HT-29 (cell line): ENCODE measurements at regions not wholly inside any gene's neighbourhood (a gene's known extent, or its start where the extent isn't known, plus 50 kb on each side); places are given as distances from the start of the nearest gene placed in this dataset.
A peak's percentile ranks its signal among the peaks of the same experiment; 100 is the strongest.
"Not testable (repeated sequence)": the region's sequence is repeated elsewhere in the genome, so short reads cannot be mapped to it uniquely, and the experiment has no call there.

Experiments
- DNase-seq: peaks from one replicate; pipeline ENCODE4 v3.0.0-alpha.2; 2015; ENCODE audit warnings: low spot score

GRCh38 chr7:23938215-23938614 lies 228.2 kb downstream of the STK31 start:
- DNase-seq, result no peak

GRCh38 chr7:23938937-23939552 lies 229.0 kb downstream of the STK31 start:
- peak; percentile 68 for DNase-seq

- not testable (repeated sequence) for DNase-seq
Observed at GRCh38 chr7:23939747-23940146, 229.7 kb downstream of the STK31 start.

GRCh38 chr7:23941551-23941950 lies 231.5 kb downstream of the STK31 start:
- no peak for DNase-seq

DNA sequence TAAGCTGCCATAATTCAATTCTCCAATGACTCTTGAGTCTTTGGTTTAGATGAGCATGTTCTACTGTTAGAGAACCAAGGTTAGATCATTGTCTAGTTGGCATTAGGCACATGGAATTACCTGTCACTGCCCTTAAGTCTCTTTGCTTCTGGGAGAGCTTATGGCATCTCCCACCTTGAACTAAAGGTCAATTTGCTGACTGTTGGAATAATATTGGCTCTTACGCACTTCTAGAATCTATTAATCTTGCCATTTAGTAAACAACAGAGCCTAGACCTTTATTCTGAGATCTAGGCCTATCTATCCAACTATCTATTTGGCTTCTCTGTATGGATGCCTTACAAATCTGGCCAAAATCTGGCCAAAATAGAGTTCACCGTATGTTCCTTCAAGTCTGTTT lies 232.0 kb downstream of the STK31 start:
- no peak for DNase-seq

GRCh38 chr7:23944131-23944530 lies 234.1 kb downstream of the STK31 start:
- DNase-seq, result no peak

DNA sequence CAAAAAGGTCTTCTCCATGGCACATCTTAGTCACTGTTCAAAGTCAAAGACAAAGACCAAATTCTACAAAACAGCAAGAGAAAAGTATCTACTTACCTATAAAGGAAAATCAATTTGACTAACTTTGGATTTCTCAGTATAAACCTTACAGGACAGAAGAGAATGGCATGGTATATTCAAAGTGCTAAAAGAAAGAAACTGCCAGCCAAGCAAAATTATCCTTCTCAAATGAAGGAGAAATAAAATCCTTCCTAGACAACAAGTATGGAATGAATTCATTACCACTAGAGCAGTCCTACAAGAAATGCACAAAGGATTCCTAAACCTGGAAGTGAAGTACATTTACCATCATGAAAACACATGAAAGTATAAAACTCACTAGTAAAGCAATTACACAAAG lies 235.5 kb downstream of the STK31 start:
- no peak for DNase-seq

DNA sequence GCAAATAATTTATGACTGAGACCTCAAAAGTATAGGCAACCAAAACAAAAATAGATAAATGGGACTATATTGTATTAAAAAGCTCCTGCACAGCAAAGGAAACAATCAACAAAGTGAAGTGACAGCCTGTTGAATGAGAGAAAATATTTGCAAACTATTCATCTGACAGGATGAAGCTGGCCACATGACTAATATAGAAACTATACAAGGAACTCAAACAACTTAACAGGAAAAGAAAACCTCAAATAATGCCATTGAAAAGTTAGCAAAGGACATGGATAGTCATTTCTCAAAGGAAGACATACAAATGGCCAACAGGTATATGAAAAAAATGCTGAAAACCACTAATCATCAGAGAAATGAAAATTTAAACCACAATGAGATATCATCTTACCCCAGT lies 245.1 kb downstream of the STK31 start:
- no peak for DNase-seq

GRCh38 chr7:23955600-23956149 lies 245.7 kb downstream of the STK31 start:
- no peak for DNase-seq

- DNase-seq, result no peak
Observed at GRCh38 chr7:23956772-23957576, 247.0 kb downstream of the STK31 start.

DNA sequence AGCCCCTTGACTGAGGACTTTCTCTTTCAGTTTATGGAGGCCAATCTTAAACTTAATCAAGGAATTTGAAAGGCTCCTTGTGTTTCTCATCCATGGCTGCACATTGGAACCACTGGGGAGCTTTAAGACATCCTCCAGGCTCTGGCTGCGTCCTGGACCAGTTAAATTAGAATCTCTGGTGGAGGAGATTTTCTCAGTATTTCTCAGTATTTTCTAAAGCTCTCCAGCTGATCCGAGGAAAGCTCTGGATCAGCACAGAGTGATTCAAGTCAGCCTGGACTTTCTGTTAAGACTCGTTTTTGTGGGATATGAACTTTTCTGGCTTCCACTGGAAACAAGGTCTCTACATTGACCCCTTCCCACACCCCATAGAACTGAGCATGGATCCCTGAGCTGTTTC lies 249.8 kb downstream of the STK31 start:
- DNase-seq, result no peak

DNA sequence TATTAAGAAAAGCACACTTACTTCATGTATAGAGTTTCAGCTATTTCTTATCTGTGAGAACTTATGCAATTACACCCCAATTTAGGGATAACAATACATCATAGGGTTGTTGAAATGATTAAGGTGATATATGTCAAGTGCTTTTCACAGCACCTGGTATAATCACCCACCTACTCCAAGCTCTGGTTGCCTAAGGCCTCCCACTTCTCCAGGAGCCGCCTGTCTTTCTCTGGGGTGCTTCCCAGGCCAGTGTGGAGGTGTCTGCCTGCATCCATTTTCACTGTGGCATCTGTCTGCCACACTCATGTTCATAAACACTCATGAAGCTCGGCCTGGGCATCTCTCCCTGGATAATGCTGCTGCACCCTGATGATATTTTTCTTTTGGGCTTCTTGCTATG lies 250.3 kb downstream of the STK31 start:
- DNase-seq, result no peak

DNA sequence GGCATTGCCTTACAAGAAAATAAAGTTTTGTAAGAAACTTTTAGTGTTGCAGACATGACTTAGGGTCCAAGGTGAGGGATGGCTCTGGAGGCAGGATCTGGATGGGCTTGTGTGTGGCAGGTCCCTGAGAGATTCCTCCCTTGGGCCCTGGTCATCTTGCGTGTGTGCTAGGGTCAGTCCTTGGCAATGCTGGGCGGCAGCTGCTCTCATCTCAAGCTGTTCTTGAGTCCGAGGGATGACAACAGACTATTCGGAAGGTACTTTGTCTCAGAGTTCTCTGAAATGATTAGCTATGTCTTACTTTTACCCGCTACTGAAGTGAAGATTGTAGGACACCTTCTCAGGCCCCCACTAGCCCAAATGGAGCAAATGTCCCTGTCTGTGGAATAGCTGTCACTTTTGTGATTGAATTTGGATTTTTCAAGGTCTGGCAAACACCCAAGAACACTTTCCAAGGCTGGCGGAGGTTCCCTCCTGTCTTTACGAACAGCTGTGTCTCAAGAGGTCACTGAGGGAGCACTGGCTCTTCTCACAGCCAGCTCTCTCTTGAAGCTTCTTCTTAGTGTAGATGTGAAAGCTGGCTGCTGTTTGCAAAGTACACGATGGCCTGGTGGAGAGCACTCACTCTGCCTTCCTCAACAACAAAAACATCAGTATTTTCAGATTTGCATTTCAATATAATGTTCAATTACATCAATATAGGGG lies 253.6 kb downstream of the STK31 start:
- DNase-seq, result no peak

DNA sequence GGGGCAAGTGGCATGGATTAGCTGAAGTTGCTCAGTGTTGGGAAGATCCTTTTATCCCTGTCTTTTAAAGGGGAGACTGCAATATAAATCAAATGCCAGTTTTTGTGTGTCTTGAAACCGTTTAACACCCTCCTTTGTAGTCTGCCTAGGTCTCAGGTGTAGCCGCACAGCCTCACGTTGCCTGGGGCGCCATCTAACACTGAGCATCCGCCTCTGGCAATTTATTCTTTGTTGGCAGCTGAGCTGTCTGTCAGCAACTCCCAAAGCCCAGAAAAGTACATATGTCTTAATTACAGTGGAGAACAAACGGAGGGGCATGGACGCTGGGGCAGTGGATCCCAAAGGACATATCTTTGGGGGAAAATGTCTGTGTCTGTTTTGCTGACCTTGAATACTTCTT lies 254.7 kb downstream of the STK31 start:
- no peak for DNase-seq

- DNase-seq, result no peak
Observed at GRCh38 chr7:23965296-23965695, 255.3 kb downstream of the STK31 start.

DNA sequence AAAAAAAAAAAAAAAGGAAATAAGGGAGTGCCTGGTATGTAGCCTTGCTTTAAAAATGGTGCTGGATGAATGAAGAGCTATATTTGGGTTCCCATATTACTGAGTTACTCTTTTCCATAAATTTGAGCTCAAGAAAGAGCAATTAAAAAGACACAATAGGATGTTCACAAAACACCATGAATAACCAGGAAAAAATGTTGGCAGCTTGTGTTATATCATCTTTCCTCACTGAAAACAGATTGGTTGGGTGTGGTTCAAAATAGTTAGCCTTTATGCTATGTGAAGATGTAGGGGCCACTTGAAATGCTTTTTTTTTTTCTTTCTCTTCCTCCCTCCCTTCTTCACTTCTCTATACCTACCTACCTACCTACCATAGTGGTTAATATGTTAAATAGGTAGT lies 256.9 kb downstream of the STK31 start:
- DNase-seq, result no peak

GRCh38 chr7:23967949-23968599 lies 258.1 kb downstream of the STK31 start:
- DNase-seq, result no peak

GRCh38 chr7:23968791-23969190 lies 258.8 kb downstream of the STK31 start:
- no peak for DNase-seq

DNA sequence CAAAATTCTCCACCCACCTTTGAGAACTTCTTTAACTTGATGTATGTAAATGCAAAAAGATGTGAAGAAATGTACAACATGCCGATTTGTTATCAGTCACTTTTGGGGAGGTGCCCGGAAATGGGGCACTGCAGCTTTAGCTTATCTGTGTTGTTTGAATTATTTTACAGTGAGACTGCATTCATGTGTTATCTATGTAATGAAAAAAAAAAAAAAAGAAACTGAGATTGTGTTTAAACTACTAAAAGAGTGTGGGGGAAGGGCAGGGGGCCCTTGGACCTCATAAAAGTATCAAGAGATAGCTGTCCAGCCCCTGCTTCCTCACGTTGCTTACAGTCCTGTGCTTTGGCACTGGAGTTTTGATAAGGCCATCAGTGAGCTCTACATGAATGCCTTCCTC lies 259.4 kb downstream of the STK31 start:
- no peak for DNase-seq

GRCh38 chr7:23970193-23970592 lies 260.2 kb downstream of the STK31 start:
- DNase-seq, result no peak

DNA sequence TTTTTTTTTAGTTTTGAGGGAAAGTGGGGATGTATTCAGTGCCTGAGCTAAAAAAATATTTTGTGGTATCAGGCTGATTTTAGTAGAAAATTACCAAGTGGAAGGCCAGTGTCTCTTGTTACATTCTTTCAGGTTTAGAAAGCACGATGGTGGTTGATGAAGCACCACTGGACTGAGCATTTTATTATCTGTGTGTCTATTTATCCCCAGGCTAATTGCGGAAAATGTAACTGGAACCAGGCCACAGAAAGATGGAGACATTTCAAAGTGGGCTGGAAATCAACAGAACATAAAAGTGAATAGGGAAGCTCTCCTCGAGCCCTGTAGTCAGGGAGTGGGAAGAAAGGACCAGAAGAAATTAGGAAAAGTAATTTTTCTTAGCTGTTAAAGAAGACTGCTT lies 261.0 kb downstream of the STK31 start:
- no peak for DNase-seq

- no peak for DNase-seq
Observed at GRCh38 chr7:23972057-23972456, 262.0 kb downstream of the STK31 start.
